IPS-20b (cell line): ENCODE measurements at regions not wholly inside any gene's neighbourhood (a gene's known extent, or its start where the extent isn't known, plus 50 kb on each side); places are given as distances from the start of the nearest gene placed in this dataset.

ENCODE experiments used
- H3K27ac ChIP-seq: one replicate; pipeline ENCODE4 v1.5.1; 2013; ENCODE audit warnings: low read length
- H3K27me3 ChIP-seq: 2 replicates; pipeline ENCODE4 v1.6.1; 2013; ENCODE audit warnings: mild to moderate bottlenecking, low read length, inconsistent platforms; ENCODE audit not compliant: insufficient read depth
- H3K36me3 ChIP-seq: 2 replicates; pipeline ENCODE4 v1.6.1; 2013; ENCODE audit warnings: low read depth, mild to moderate bottlenecking, inconsistent platforms, low read length, moderate library complexity; ENCODE audit not compliant: insufficient read depth
- H3K4me1 ChIP-seq: 2 replicates; pipeline ENCODE4 v1.6.1; 2013; ENCODE audit warnings: mild to moderate bottlenecking, control low read depth, inconsistent platforms, low read length, moderate library complexity; ENCODE audit not compliant: insufficient read depth
- H3K4me3 ChIP-seq: 2 replicates; pipeline ENCODE4 v1.5.1; 2013; ENCODE audit warnings: mild to moderate bottlenecking, low read length, inconsistent platforms
- H3K9ac ChIP-seq: 2 replicates; pipeline ENCODE4 v1.6.1; 2013; ENCODE audit warnings: low read depth, mild to moderate bottlenecking, inconsistent platforms, low read length, moderate library complexity
- H3K9me3 ChIP-seq: 2 replicates; pipeline ENCODE4 v1.6.1; 2013; ENCODE audit warnings: mild to moderate bottlenecking, low read depth, low read length, inconsistent platforms; ENCODE audit not compliant: insufficient read depth

GRCh38 chr18:53799134-53799533, 425.3 kb downstream of the MBD2 start:
- no peak overlapping the region for H3K27ac ChIP-seq
- H3K27me3 ChIP-seq: no peaks in the 10 kb centered on the region
- H3K9ac ChIP-seq: no peak overlapping the region
- H3K4me3 ChIP-seq: no peak overlapping the region
- H3K4me1 ChIP-seq: no peaks in the 10 kb centered on the region
- H3K36me3 ChIP-seq: no peaks in the 10 kb centered on the region
- no peaks in the 10 kb centered on the region for H3K9me3 ChIP-seq

- no peaks in the 10 kb centered on the region for H3K27me3 ChIP-seq
- H3K4me1 ChIP-seq: no peaks in the 10 kb centered on the region
- H3K9me3 ChIP-seq: no peaks in the 10 kb centered on the region
- H3K9ac ChIP-seq: no peak overlapping the region
- no peak overlapping the region for H3K27ac ChIP-seq
- H3K4me3 ChIP-seq: no peak overlapping the region
- H3K36me3 ChIP-seq: no peaks in the 10 kb centered on the region
Measured at GRCh38 chr18:53798516-53798915, 426.0 kb downstream of the MBD2 start.

GRCh38 chr18:53797998-53798495, 426.4 kb downstream of the MBD2 start:
- H3K27me3 ChIP-seq: no peaks in the 10 kb centered on the region
- H3K36me3 ChIP-seq: no peaks in the 10 kb centered on the region
- no peaks in the 10 kb centered on the region for H3K9me3 ChIP-seq

GRCh38 chr18:53796040-53796729, 428.3 kb downstream of the MBD2 start:
- H3K27ac ChIP-seq: no peak overlapping the region
- H3K4me3 ChIP-seq: no peak overlapping the region
- H3K27me3 ChIP-seq: no peaks in the 10 kb centered on the region
- no peaks in the 10 kb centered on the region for H3K36me3 ChIP-seq
- no peaks in the 10 kb centered on the region for H3K9me3 ChIP-seq
- H3K4me1 ChIP-seq: no peaks in the 10 kb centered on the region
- no peak overlapping the region for H3K9ac ChIP-seq

More at GRCh38 chr18:53797998-53798495, 426.4 kb downstream of the MBD2 start:
- H3K4me3 ChIP-seq: no peak overlapping the region
- no peak overlapping the region for H3K27ac ChIP-seq
- no peaks in the 10 kb centered on the region for H3K4me1 ChIP-seq
- no peak overlapping the region for H3K9ac ChIP-seq

GRCh38 chr18:53795610-53796009, 428.9 kb downstream of the MBD2 start:
- Histone ChIP-seq H3K9ac (no peak overlapping the region), H3K4me1 (no peaks in the 10 kb centered on the region), H3K9me3 (no peaks in the 10 kb centered on the region), H3K36me3 (no peaks in the 10 kb centered on the region), H3K27ac (no peak overlapping the region), H3K4me3 (no peak overlapping the region), H3K27me3 (no peaks in the 10 kb centered on the region)

GRCh38 chr18:53795061-53795460, 429.4 kb downstream of the MBD2 start:
- no peak overlapping the region for H3K27ac ChIP-seq
- no peaks in the 10 kb centered on the region for H3K9me3 ChIP-seq
- no peak overlapping the region for H3K9ac ChIP-seq
- H3K4me3 ChIP-seq: no peak overlapping the region
- H3K4me1 ChIP-seq: no peaks in the 10 kb centered on the region
- H3K27me3 ChIP-seq: no peaks in the 10 kb centered on the region
- H3K36me3 ChIP-seq: no peaks in the 10 kb centered on the region

GRCh38 chr18:53792762-53793161, 431.7 kb downstream of the MBD2 start:
- Histone ChIP-seq H3K27ac (no peak overlapping the region), H3K4me1 (no peaks in the 10 kb centered on the region), H3K27me3 (no peaks in the 10 kb centered on the region), H3K9me3 (no peaks in the 10 kb centered on the region), H3K9ac (no peak overlapping the region), H3K4me3 (no peak overlapping the region), H3K36me3 (no peaks in the 10 kb centered on the region)

- no peaks in the 10 kb centered on the region for H3K27me3 ChIP-seq
Measured at GRCh38 chr18:53790786-53791185, 433.7 kb downstream of the MBD2 start.

GRCh38 chr18:53789376-53790247, 434.9 kb downstream of the MBD2 start:
- H3K9me3 ChIP-seq: no peaks in the 10 kb centered on the region
- no peaks in the 10 kb centered on the region for H3K36me3 ChIP-seq
- no peak overlapping the region for H3K27ac ChIP-seq
- no peak overlapping the region for H3K4me3 ChIP-seq
- H3K27me3 ChIP-seq: no peaks in the 10 kb centered on the region
- H3K9ac ChIP-seq: no peak overlapping the region
- H3K4me1 ChIP-seq: no peaks in the 10 kb centered on the region

More at GRCh38 chr18:53790786-53791185, 433.7 kb downstream of the MBD2 start:
- Histone ChIP-seq H3K4me1 (no peaks in the 10 kb centered on the region), H3K9ac (no peak overlapping the region), H3K27ac (no peak overlapping the region), H3K4me3 (no peak overlapping the region), H3K9me3 (no peaks in the 10 kb centered on the region), H3K36me3 (no peaks in the 10 kb centered on the region)

DNA sequence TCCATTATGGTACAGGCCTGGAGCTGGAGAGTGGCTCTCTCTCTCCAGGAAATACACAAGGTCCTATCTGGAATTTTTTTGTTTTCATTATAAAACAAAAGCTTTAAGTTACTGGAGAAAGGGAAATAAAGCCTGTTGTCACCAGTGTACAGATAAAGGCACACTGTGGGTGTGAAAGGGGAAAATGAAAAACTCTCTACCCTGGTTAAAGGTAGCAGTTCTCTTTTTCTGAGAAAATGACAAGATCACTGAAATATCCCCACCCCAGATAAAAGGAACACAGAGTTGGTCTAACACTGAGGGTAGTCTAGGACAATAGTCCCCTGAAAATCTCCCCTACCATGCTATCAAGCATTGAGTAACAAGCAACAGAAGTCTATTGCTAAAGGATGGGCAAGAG, 438.7 kb downstream of the MBD2 start:
- no peaks in the 10 kb centered on the region for H3K4me1 ChIP-seq
- H3K9me3 ChIP-seq: no peaks in the 10 kb centered on the region
- no peak overlapping the region for H3K4me3 ChIP-seq
- H3K27me3 ChIP-seq: no peaks in the 10 kb centered on the region
- H3K36me3 ChIP-seq: no peaks in the 10 kb centered on the region
- no peak overlapping the region for H3K27ac ChIP-seq
- no peak overlapping the region for H3K9ac ChIP-seq

GRCh38 chr18:53784253-53784652, 440.2 kb downstream of the MBD2 start:
- H3K27ac ChIP-seq: no peak overlapping the region
- no peaks in the 10 kb centered on the region for H3K4me1 ChIP-seq
- no peaks in the 10 kb centered on the region for H3K36me3 ChIP-seq
- no peak overlapping the region for H3K4me3 ChIP-seq
- H3K9me3 ChIP-seq: no peaks in the 10 kb centered on the region
- no peak overlapping the region for H3K9ac ChIP-seq
- H3K27me3 ChIP-seq: no peaks in the 10 kb centered on the region

DNA sequence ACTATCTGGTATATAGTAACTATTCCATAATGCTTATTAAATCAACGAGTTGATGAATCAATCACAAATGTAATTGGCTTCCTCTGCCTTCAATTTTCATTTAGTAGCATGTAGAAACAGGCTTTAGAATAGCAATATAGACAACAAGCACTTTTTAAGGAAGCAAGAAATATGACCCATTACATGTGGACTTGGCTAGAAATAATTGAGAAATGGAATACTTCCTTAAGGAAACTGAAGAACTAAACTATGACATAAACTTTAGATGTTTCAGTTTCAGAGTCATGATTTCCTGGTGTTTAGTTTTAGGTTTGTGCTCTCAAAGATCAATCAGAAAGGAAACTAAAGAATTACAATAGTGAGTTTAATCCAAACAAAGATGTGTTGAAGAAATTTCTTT, 443.8 kb downstream of the MBD2 start:
- no peaks in the 10 kb centered on the region for H3K27me3 ChIP-seq
- no peak overlapping the region for H3K4me3 ChIP-seq
- H3K36me3 ChIP-seq: no peaks in the 10 kb centered on the region

More for the DNA sequence above, 443.8 kb downstream of the MBD2 start:
- Histone ChIP-seq H3K9me3 (no peaks in the 10 kb centered on the region), H3K27ac (no peak overlapping the region), H3K9ac (no peak overlapping the region), H3K4me1 (no peaks in the 10 kb centered on the region)
